DND-41 (cell line): ENCODE measurements at regions not wholly inside any gene's neighbourhood (a gene's known extent, or its start where the extent isn't known, plus 50 kb on each side); places are given as distances from the start of the nearest gene placed in this dataset.

Source experiments
- ATAC-seq: fragments of 200-7000 bp; cut with Tn5 transposase; 3 replicates; pipeline ENCODE4 v1.9.1; 2021; ENCODE audit warnings: low read depth; ENCODE audit not compliant: insufficient read depth
- DNase-seq: peaks from one replicate; pipeline ENCODE4 v3.0.0-alpha.2; 2020
- H2AFZ ChIP-seq: 2 replicates; pipeline ENCODE4 v1.6.0; 2012; ENCODE audit warnings: low read depth, low read length
- H3K27ac ChIP-seq: 2 replicates; pipeline ENCODE4 v1.5.1; 2012; ENCODE audit warnings: low read length, inconsistent platforms
- H3K27me3 ChIP-seq: fragments of 200-600 bp; sonication (generic); 2 replicates; pipeline ENCODE4 v1.6.0; 2012; ENCODE audit warnings: low read length, mild to moderate bottlenecking, inconsistent platforms; ENCODE audit not compliant: insufficient read depth, poor library complexity
- H3K36me3 ChIP-seq: 2 replicates; pipeline ENCODE4 v1.5.1; 2012; ENCODE audit warnings: low read length, inconsistent platforms; ENCODE audit not compliant: insufficient read depth
- H3K4me1 ChIP-seq: 2 replicates; pipeline ENCODE4 v1.5.1; 2012; ENCODE audit warnings: mild to moderate bottlenecking, low read length; ENCODE audit not compliant: insufficient read depth
- H3K4me2 ChIP-seq: 2 replicates; pipeline ENCODE4 v1.6.0; 2012; ENCODE audit warnings: mild to moderate bottlenecking, moderate library complexity, low read length, inconsistent platforms; ENCODE audit not compliant: insufficient read depth
- H3K4me3 ChIP-seq, 2 experiments: fragments of 200-600 bp in 1 of 2; shearing (Covaris generic) in 1 of 2; 2 replicates each; pipeline ENCODE4 v1.5.1; 2012 to 2016; ENCODE audit warnings: inconsistent platforms in 2 of 2, low read length in 2 of 2, mild to moderate bottlenecking in 2 of 2, low read depth in 1 of 2, moderate library complexity in 1 of 2
- H3K79me2 ChIP-seq: 2 replicates; pipeline ENCODE4 v1.6.0; 2012; ENCODE audit warnings: low read length, inconsistent platforms; ENCODE audit not compliant: insufficient read depth
- H3K9ac ChIP-seq: 2 replicates; pipeline ENCODE4 v1.6.0; 2012; ENCODE audit warnings: low read depth, mild to moderate bottlenecking, inconsistent platforms, low read length, moderate library complexity
- H3K9me3 ChIP-seq: 2 replicates; pipeline ENCODE4 v1.5.1; 2012; ENCODE audit warnings: low read length, moderate library complexity, mild to moderate bottlenecking, inconsistent platforms; ENCODE audit not compliant: insufficient read depth, severe bottlenecking
- H4K20me1 ChIP-seq: 2 replicates; pipeline ENCODE4 v1.6.0; 2012; ENCODE audit warnings: low read length; ENCODE audit not compliant: insufficient read depth
- CTCF ChIP-seq: IDR thresholded peaks from 2 replicates; pipeline ENCODE4 v1.5.1; 2012; ENCODE audit warnings: borderline replicate concordance, low read length, moderate library complexity, mild to moderate bottlenecking; ENCODE audit not compliant: poor library complexity, severe bottlenecking; ENCODE audit errors: extremely low read depth
- EZH2 ChIP-seq: IDR thresholded peaks from 3 replicates; pipeline ENCODE4 v1.6.1; 2012; ENCODE audit warnings: borderline replicate concordance, low read depth, mild to moderate bottlenecking, moderate library complexity, low read length, inconsistent platforms; ENCODE audit not compliant: severe bottlenecking

GRCh38 chr9:129504404-129504803, 116.5 kb downstream of the C9orf50 start:
- DNase-seq = no peak
- H3K4me2 ChIP-seq = no peak overlapping the region
- no peaks in the 10 kb centered on the region for H3K36me3 ChIP-seq
- no peak overlapping the region for H3K9ac ChIP-seq
- no peaks in the 10 kb centered on the region for H3K27me3 ChIP-seq
- H4K20me1 ChIP-seq = no peaks in the 10 kb centered on the region
- no peak overlapping the region for H3K4me3 ChIP-seq
- H3K27ac ChIP-seq = no peak overlapping the region
- H2AFZ ChIP-seq = no peak overlapping the region
- no peak for ATAC-seq
- no peaks in the 10 kb centered on the region for H3K4me1 ChIP-seq
- H3K79me2 ChIP-seq = no peaks in the 10 kb centered on the region
- TF ChIP-seq EZH2 = no peak
- no peak for TF ChIP-seq CTCF
- no peaks in the 10 kb centered on the region for H3K9me3 ChIP-seq

DNA sequence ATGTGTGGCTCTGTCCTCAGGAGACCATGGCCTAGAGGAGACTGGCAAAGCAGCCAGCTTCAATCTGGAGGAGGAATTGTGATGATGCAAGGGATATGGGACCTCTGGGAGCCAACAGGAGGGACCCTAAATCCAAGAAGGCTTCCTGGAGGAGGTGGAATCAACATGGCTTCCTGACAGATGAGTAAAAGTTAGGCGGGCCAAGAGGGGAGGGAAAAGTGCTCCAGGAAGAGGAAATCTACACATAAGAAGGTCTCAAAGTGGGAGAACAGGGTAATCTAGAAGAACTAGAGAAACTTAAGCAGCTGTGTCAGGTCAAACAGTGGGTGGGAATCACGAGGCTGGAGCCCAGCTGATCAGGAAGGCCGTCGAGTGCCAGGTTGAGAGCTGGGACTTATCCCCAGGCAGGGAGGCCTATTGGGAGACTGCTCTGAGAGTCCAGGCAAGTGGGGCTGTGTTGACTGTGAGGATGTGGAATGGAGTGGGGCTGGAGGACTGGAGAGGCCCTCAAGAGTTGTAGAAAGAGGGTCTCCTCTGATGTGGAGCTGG, 119.1 kb downstream of the C9orf50 start:
- H3K27ac ChIP-seq = no peak overlapping the region
- no peak for ATAC-seq
- TF ChIP-seq CTCF = no peak
- TF ChIP-seq EZH2 = no peak
- H3K4me2 ChIP-seq = no peak overlapping the region
- no peaks in the 10 kb centered on the region for H3K79me2 ChIP-seq
- H3K4me3 ChIP-seq = no peak overlapping the region
- no peak overlapping the region for H2AFZ ChIP-seq
- H3K9me3 ChIP-seq = no peaks in the 10 kb centered on the region
- H3K9ac ChIP-seq = no peak overlapping the region
- peaks cover 5% of the 10 kb centered on the region for H3K4me1 ChIP-seq
- H4K20me1 ChIP-seq = peaks cover 2% of the 10 kb centered on the region; the same call in 1 of the 2 replicates
- no peaks in the 10 kb centered on the region for H3K27me3 ChIP-seq
- no peak for DNase-seq
- no peaks in the 10 kb centered on the region for H3K36me3 ChIP-seq

DNA sequence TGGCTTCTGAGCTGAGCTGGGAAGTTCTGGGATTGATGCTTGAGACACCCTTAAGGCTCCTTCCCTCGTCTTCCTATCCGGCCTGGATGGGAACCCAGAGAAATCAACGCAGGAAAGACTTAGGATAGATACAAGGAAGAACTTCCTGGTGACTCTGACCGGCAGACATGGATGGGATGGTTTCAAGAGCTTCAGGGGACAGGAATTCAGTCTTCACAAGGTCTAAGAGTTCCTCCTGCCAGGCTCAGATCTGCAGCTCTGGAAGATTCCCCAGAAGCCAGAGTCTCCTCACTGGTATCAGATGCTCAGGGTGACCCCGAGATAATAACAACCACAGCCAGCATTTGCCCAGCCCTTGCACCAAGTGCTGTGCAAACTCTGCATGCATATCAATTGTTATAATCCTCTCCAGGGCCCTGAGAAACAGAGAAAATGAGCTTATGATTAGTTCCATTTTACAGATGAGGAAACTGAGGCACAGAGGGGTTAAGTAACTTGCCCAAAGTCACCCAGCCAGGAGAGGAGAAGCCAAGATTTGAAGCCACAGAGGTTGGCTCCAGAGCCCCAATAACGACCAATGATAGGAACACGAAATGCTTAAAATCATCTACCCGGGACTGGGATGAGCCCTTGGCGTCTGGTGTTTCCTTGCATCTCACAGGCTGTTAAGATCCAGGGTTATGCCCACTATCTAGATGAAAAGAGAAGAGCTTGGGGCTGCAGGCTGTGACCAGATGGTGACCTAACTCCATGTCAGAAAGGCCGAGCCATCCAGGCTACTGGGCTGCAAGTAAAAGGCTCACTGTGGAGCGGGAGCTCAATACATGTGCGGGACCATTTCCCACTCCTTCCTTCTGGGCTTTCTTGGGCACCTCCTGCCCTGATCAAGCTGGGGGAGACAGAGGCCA, 119.8 kb downstream of the C9orf50 start:
- no peaks in the 10 kb centered on the region for H3K9me3 ChIP-seq
- no peak overlapping the region for H3K27ac ChIP-seq
- peaks cover 2% of the 10 kb centered on the region; the same call in 1 of the 2 replicates for H4K20me1 ChIP-seq
- no peak overlapping the region for H3K9ac ChIP-seq
- no peak overlapping the region for H3K4me2 ChIP-seq
- no peaks in the 10 kb centered on the region for H3K79me2 ChIP-seq
- no peaks in the 10 kb centered on the region for H3K36me3 ChIP-seq
- peaks cover 12% of the 10 kb centered on the region for H3K4me1 ChIP-seq
- H3K27me3 ChIP-seq = peaks cover 6% of the 10 kb centered on the region
- H2AFZ ChIP-seq = no peak overlapping the region
- no peak for TF ChIP-seq CTCF
- no peak for TF ChIP-seq EZH2
- ATAC-seq (no peak), DNase-seq (no peak)
- no peak overlapping the region for H3K4me3 ChIP-seq
